ENCODE measurements at regions not wholly inside any gene's neighbourhood (a gene's known extent, or its start where the extent isn't known, plus 50 kb on each side); places are given as distances from the start of the nearest gene placed in this dataset.

- no peak overlapping the region for H3K4me3 ChIP-seq (ENCODE audit: low read depth, low read length)
- TF ChIP-seq, protein P1, sequence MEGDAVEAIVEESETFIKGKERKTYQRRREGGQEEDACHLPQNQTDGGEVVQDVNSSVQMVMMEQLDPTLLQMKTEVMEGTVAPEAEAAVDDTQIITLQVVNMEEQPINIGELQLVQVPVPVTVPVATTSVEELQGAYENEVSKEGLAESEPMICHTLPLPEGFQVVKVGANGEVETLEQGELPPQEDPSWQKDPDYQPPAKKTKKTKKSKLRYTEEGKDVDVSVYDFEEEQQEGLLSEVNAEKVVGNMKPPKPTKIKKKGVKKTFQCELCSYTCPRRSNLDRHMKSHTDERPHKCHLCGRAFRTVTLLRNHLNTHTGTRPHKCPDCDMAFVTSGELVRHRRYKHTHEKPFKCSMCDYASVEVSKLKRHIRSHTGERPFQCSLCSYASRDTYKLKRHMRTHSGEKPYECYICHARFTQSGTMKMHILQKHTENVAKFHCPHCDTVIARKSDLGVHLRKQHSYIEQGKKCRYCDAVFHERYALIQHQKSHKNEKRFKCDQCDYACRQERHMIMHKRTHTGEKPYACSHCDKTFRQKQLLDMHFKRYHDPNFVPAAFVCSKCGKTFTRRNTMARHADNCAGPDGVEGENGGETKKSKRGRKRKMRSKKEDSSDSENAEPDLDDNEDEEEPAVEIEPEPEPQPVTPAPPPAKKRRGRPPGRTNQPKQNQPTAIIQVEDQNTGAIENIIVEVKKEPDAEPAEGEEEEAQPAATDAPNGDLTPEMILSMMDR (IDR thresholded peaks at IDR 0.05; ENCODE audit: low read depth, low read length, missing control alignments), result no peak
- no peak for DNase-seq (ENCODE audit: low read depth)
Observed at GRCh38 chr2:210954386-210954907, 398.0 kb downstream of the CPS1 start.

GRCh38 chr2:210955591-210955990 is 399.2 kb downstream of the CPS1 start:
- TF ChIP-seq, protein P1 (IDR thresholded peaks at IDR 0.05; ENCODE audit: low read depth, low read length, missing control alignments), result no peak
- DNase-seq (ENCODE audit: low read depth), result no peak
- H3K4me3 ChIP-seq (ENCODE audit: low read depth, low read length), result no peak overlapping the region

GRCh38 chr2:210956101-210956500 is 399.7 kb downstream of the CPS1 start:
- TF ChIP-seq, protein P1 (IDR thresholded peaks at IDR 0.05; ENCODE audit: low read depth, low read length, missing control alignments), result no peak
- DNase-seq (ENCODE audit: low read depth), result no peak
- H3K4me3 ChIP-seq (ENCODE audit: low read depth, low read length), result no peak overlapping the region

DNA sequence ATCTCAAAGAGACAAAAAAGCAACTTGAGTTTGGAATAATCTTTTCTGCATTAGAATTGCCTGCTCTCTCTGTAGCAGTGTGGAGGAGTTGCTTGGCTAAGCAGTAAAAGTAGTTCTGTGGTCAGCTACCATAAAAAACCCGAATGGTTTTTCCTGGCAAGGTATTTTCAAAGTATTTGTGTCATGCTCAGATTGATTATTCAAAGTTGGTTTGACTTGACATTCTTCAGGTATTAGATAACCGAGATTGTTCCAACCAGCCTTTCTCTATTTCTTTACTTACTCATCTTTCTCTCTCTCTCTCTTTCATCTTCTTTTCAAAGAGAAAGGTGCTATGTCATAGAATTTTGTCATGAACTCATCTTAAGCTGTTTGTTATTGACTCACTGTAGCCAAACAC is 404.9 kb downstream of the CPS1 start:
- no peak for DNase-seq (ENCODE audit: low read depth)
- H3K4me3 ChIP-seq (ENCODE audit: low read depth, low read length), result no peak overlapping the region
- TF ChIP-seq, protein P1 (IDR thresholded peaks at IDR 0.05; ENCODE audit: low read depth, low read length, missing control alignments), result no peak

GRCh38 chr2:210963386-210963785 is 407.0 kb downstream of the CPS1 start:
- H3K4me3 ChIP-seq (ENCODE audit: low read depth, low read length), result no peak overlapping the region
- no peak for DNase-seq (ENCODE audit: low read depth)
- TF ChIP-seq, protein P1 (IDR thresholded peaks at IDR 0.05; ENCODE audit: low read depth, low read length, missing control alignments), result no peak

GRCh38 chr2:210964141-210964764 is 407.9 kb downstream of the CPS1 start:
- no peak overlapping the region for H3K4me3 ChIP-seq (ENCODE audit: low read depth, low read length)
- no peak for DNase-seq (ENCODE audit: low read depth)
- TF ChIP-seq, protein P1 (IDR thresholded peaks at IDR 0.05; ENCODE audit: low read depth, low read length, missing control alignments), result no peak

DNA sequence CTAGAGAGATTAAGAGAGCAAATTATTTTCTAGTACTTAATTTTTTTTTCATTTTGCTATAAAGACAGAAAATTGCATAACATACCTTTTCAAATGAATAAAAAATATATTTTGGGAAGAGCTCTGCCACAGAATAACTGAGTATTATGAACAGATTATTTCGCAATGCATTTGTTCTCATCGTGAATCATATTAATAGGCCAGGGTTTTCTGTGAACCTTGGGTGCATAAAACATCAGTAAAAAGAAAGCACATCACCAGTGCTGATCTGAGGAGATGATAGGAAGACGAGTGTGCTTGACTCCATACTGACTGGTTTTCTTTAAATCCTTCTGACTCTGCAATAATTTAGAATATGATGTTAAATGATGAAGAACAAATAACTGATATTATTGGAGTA is 409.1 kb downstream of the CPS1 start:
- H3K4me3 ChIP-seq (ENCODE audit: low read depth, low read length), result no peak overlapping the region
- TF ChIP-seq, protein P1 (IDR thresholded peaks at IDR 0.05; ENCODE audit: low read depth, low read length, missing control alignments), result no peak
- no peak for DNase-seq (ENCODE audit: low read depth)

All from GM12864 (cell line).